ENCODE measurements at regions not wholly inside any gene's neighbourhood (a gene's known extent, or its start where the extent isn't known, plus 50 kb on each side); places are given as distances from the start of the nearest gene placed in this dataset.

- no peak for DNase-seq
- Mint-ChIP-seq H3K4me3 (no peak overlapping the region), H3K36me3 (no peaks in the 10 kb centered on the region), H3K27ac (no peak overlapping the region), H3K9me3 (ENCODE audit: low read depth) (no peaks in the 10 kb centered on the region), H3K27me3 (peaks cover 14% of the 10 kb centered on the region), H3K4me1 (no peaks in the 10 kb centered on the region)
- CTCF ChIA-PET: no interaction called here
- no peak for ATAC-seq
Observed at GRCh38 chr2:2682700-2683342, 351.7 kb upstream of the MYT1L start.

- Mint-ChIP-seq H3K36me3 (no peaks in the 10 kb centered on the region), H3K27ac (no peak overlapping the region), H3K4me1 (no peaks in the 10 kb centered on the region), H3K9me3 (ENCODE audit: low read depth) (no peaks in the 10 kb centered on the region), H3K27me3 (peaks cover 14% of the 10 kb centered on the region), H3K4me3 (no peak overlapping the region)
- DNase-seq: no peak
- CTCF ChIA-PET: no interaction called here
- no peak for ATAC-seq
Observed at GRCh38 chr2:2681711-2682251, 350.7 kb upstream of the MYT1L start.

GRCh38 chr2:2681085-2681484, 350.0 kb upstream of the MYT1L start:
- no peak overlapping the region for H3K4me3 Mint-ChIP-seq
- H3K4me1 Mint-ChIP-seq: no peaks in the 10 kb centered on the region
- DNase-seq: no peak
- no peaks in the 10 kb centered on the region for H3K36me3 Mint-ChIP-seq
- H3K9me3 Mint-ChIP-seq (ENCODE audit: low read depth): no peaks in the 10 kb centered on the region
- no peak overlapping the region for H3K27ac Mint-ChIP-seq
- peaks cover 14% of the 10 kb centered on the region for H3K27me3 Mint-ChIP-seq
- ATAC-seq: no peak
- CTCF ChIA-PET: no interaction called here

GRCh38 chr2:2674831-2675230, 343.8 kb upstream of the MYT1L start:
- CTCF ChIA-PET: no interaction called here
- no peak for ATAC-seq

GRCh38 chr2:2673406-2673805, 342.3 kb upstream of the MYT1L start:
- H3K36me3 Mint-ChIP-seq: no peaks in the 10 kb centered on the region

More at GRCh38 chr2:2674831-2675230, 343.8 kb upstream of the MYT1L start:
- Mint-ChIP-seq H3K4me3 (no peak overlapping the region), H3K27me3 (no peaks in the 10 kb centered on the region), H3K4me1 (no peaks in the 10 kb centered on the region), H3K36me3 (no peaks in the 10 kb centered on the region), H3K27ac (no peak overlapping the region), H3K9me3 (ENCODE audit: low read depth) (no peaks in the 10 kb centered on the region)
- DNase-seq: no peak

GRCh38 chr2:2672249-2672648, 341.2 kb upstream of the MYT1L start:
- H3K4me3 Mint-ChIP-seq: no peak overlapping the region
- H3K36me3 Mint-ChIP-seq: no peaks in the 10 kb centered on the region
- H3K9me3 Mint-ChIP-seq (ENCODE audit: low read depth): no peaks in the 10 kb centered on the region
- H3K27ac Mint-ChIP-seq: no peak overlapping the region
- no peaks in the 10 kb centered on the region for H3K27me3 Mint-ChIP-seq
- CTCF ChIA-PET: no interaction called here
- H3K4me1 Mint-ChIP-seq: no peaks in the 10 kb centered on the region
- ATAC-seq (no peak), DNase-seq (no peak)

More at GRCh38 chr2:2673406-2673805, 342.3 kb upstream of the MYT1L start:
- no peak overlapping the region for H3K4me3 Mint-ChIP-seq
- H3K9me3 Mint-ChIP-seq (ENCODE audit: low read depth): no peaks in the 10 kb centered on the region
- no peak for DNase-seq
- no peaks in the 10 kb centered on the region for H3K4me1 Mint-ChIP-seq
- H3K27ac Mint-ChIP-seq: no peak overlapping the region
- CTCF ChIA-PET: no interaction called here
- no peaks in the 10 kb centered on the region for H3K27me3 Mint-ChIP-seq
- ATAC-seq: no peak

GRCh38 chr2:2671826-2672225, 340.8 kb upstream of the MYT1L start:
- no peaks in the 10 kb centered on the region for H3K9me3 Mint-ChIP-seq (ENCODE audit: low read depth)
- H3K27ac Mint-ChIP-seq: no peak overlapping the region
- no peaks in the 10 kb centered on the region for H3K27me3 Mint-ChIP-seq
- no peak for ATAC-seq
- CTCF ChIA-PET: no interaction called here
- DNase-seq: no peak
- no peaks in the 10 kb centered on the region for H3K36me3 Mint-ChIP-seq
- H3K4me1 Mint-ChIP-seq: no peaks in the 10 kb centered on the region
- H3K4me3 Mint-ChIP-seq: no peak overlapping the region

GRCh38 chr2:2669316-2669715, 338.2 kb upstream of the MYT1L start:
- H3K4me1 Mint-ChIP-seq: no peaks in the 10 kb centered on the region
- H3K36me3 Mint-ChIP-seq: no peaks in the 10 kb centered on the region
- H3K9me3 Mint-ChIP-seq (ENCODE audit: low read depth): no peaks in the 10 kb centered on the region
- H3K27me3 Mint-ChIP-seq: no peaks in the 10 kb centered on the region
- CTCF ChIA-PET: no interaction called here
- H3K27ac Mint-ChIP-seq: no peak overlapping the region
- DNase-seq (no peak), ATAC-seq (no peak)
- no peak overlapping the region for H3K4me3 Mint-ChIP-seq

- Mint-ChIP-seq H3K36me3 (no peaks in the 10 kb centered on the region), H3K4me1 (no peaks in the 10 kb centered on the region), H3K4me3 (no peak overlapping the region), H3K9me3 (ENCODE audit: low read depth) (no peaks in the 10 kb centered on the region), H3K27ac (no peak overlapping the region), H3K27me3 (no peaks in the 10 kb centered on the region)
- no peak for ATAC-seq
- no peak for DNase-seq
- CTCF ChIA-PET: no interaction called here
Observed at GRCh38 chr2:2668681-2669265, 337.7 kb upstream of the MYT1L start.

- no peak overlapping the region for H3K27ac Mint-ChIP-seq
- no peaks in the 10 kb centered on the region for H3K27me3 Mint-ChIP-seq
- no peaks in the 10 kb centered on the region for H3K4me1 Mint-ChIP-seq
- ATAC-seq: no peak
- H3K9me3 Mint-ChIP-seq (ENCODE audit: low read depth): no peaks in the 10 kb centered on the region
- H3K36me3 Mint-ChIP-seq: no peaks in the 10 kb centered on the region
- DNase-seq: no peak
- CTCF ChIA-PET: no interaction called here
- no peak overlapping the region for H3K4me3 Mint-ChIP-seq
Observed at GRCh38 chr2:2667690-2668089, 336.6 kb upstream of the MYT1L start.

- Mint-ChIP-seq H3K27me3 (no peaks in the 10 kb centered on the region), H3K9me3 (ENCODE audit: low read depth) (no peaks in the 10 kb centered on the region), H3K36me3 (no peaks in the 10 kb centered on the region), H3K4me1 (no peaks in the 10 kb centered on the region), H3K4me3 (no peak overlapping the region), H3K27ac (no peak overlapping the region)
- DNase-seq (no peak), ATAC-seq (no peak)
- CTCF ChIA-PET: no interaction called here
Observed at GRCh38 chr2:2665834-2666133, 334.7 kb upstream of the MYT1L start.

- no peak for ATAC-seq
- Mint-ChIP-seq H3K27me3 (no peaks in the 10 kb centered on the region), H3K4me1 (no peaks in the 10 kb centered on the region), H3K4me3 (no peak overlapping the region), H3K9me3 (ENCODE audit: low read depth) (peaks cover 4% of the 10 kb centered on the region), H3K36me3 (no peaks in the 10 kb centered on the region), H3K27ac (no peak overlapping the region)
- no peak for DNase-seq
- CTCF ChIA-PET: no interaction called here
Observed at GRCh38 chr2:2664989-2665833, 334.1 kb upstream of the MYT1L start.

- no peaks in the 10 kb centered on the region for H3K27me3 Mint-ChIP-seq
- CTCF ChIA-PET: no interaction called here
- peaks cover 6% of the 10 kb centered on the region for H3K9me3 Mint-ChIP-seq (ENCODE audit: low read depth)
- no peak overlapping the region for H3K4me3 Mint-ChIP-seq
- H3K27ac Mint-ChIP-seq: no peak overlapping the region
- DNase-seq (no peak), ATAC-seq (no peak)
- H3K4me1 Mint-ChIP-seq: no peaks in the 10 kb centered on the region
- H3K36me3 Mint-ChIP-seq: no peaks in the 10 kb centered on the region
Observed at GRCh38 chr2:2663401-2664036, 332.4 kb upstream of the MYT1L start.

Measured in activated CD8-positive, alpha-beta memory T cell treated with anti-CD3 and anti-CD28 coated beads, Interleukin-2, amount 10 ng/mL, durations not matched to agents 7 days and 5 days (primary cell).